ENCODE measurements at regions not wholly inside any gene's neighbourhood (a gene's known extent, or its start where the extent isn't known, plus 50 kb on each side); places are given as distances from the start of the nearest gene placed in this dataset.

DNA sequence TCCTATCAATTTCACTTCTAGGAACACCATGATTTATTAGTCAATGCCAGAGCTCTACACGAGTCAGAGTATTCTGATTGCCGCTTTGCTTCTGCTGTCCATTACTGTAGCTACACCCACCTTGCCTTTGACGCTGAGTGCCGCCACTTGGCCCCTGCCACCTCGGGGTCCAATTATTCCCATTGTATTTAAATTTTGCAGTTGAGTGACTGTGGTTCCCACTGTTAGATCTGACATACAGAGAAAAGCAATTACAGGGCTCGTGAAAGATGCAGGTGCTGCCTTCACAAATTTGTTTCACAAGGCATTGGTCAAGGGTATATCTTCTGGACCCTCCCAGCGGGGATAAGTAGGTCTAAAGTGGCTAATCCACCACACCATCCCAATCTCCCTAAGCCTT, 428.9 kb downstream of the SIPA1L2 start:
- TF ChIP-seq, protein P1, sequence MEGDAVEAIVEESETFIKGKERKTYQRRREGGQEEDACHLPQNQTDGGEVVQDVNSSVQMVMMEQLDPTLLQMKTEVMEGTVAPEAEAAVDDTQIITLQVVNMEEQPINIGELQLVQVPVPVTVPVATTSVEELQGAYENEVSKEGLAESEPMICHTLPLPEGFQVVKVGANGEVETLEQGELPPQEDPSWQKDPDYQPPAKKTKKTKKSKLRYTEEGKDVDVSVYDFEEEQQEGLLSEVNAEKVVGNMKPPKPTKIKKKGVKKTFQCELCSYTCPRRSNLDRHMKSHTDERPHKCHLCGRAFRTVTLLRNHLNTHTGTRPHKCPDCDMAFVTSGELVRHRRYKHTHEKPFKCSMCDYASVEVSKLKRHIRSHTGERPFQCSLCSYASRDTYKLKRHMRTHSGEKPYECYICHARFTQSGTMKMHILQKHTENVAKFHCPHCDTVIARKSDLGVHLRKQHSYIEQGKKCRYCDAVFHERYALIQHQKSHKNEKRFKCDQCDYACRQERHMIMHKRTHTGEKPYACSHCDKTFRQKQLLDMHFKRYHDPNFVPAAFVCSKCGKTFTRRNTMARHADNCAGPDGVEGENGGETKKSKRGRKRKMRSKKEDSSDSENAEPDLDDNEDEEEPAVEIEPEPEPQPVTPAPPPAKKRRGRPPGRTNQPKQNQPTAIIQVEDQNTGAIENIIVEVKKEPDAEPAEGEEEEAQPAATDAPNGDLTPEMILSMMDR (IDR thresholded peaks at IDR 0.05) = no peak
- no peak for TF ChIP-seq ZFX (IDR thresholded peaks at IDR 0.05; ENCODE audit: borderline replicate concordance)

Measured in 22Rv1 (cell line).